ENCODE measurements at regions not wholly inside any gene's neighbourhood (a gene's known extent, or its start where the extent isn't known, plus 50 kb on each side); places are given as distances from the start of the nearest gene placed in this dataset.

GRCh38 chr6:103114582-103114981, 1721.1 kb downstream of the GRIK2 start (continued):
- TF ChIP-seq KDM1A (IDR thresholded peaks at IDR 0.05), result no peak

- Histone ChIP-seq H2AFZ (ENCODE audit: low read depth, low read length) (no peak overlapping the region), H3K4me3 (no peak overlapping the region), H3K36me3 (ENCODE audit: control insufficient read depth, insufficient read depth, low read length) (no peaks in the 10 kb centered on the region), H3K9me1 (ENCODE audit: control insufficient read depth, insufficient read depth, low read length) (no peaks in the 10 kb centered on the region), H3K79me2 (ENCODE audit: control insufficient read depth, insufficient read depth, low read length) (no peaks in the 10 kb centered on the region), H4K20me1 (replicated peaks; ENCODE audit: control insufficient read depth, insufficient read depth, low read length) (no peaks in the 10 kb centered on the region), H3K4me2 (ENCODE audit: insufficient read depth, low read length) (no peak overlapping the region), H3K27ac (ENCODE audit: extremely low read depth, low read depth, low read length) (no peak overlapping the region), H3K9ac (ENCODE audit: insufficient read depth in 1 of 2, low read depth in 2 of 2, low read length in 2 of 2) (no peak overlapping the region), H3K4me1 (replicated peaks in 1 of 2; ENCODE audit: control insufficient read depth in 2 of 2, insufficient read depth in 2 of 2, low read length in 2 of 2) (no peaks in the 10 kb centered on the region), H3K9me3 (replicated peaks; ENCODE audit: control insufficient read depth, insufficient read depth, low read depth, low read length) (no peaks in the 10 kb centered on the region), H3K27me3 (ENCODE audit: control insufficient read depth in 2 of 2, insufficient read depth in 2 of 2, low read length in 2 of 2) (no peaks in the 10 kb centered on the region)
- intact Hi-C loops (cut with micrococcal nuclease) (no loop called here), in situ Hi-C loops (cut with MboI) (no loop called here)
- 0% methylated on average over 1 of the region's 1 CpG for WGBS (ENCODE audit: insufficient coverage, low coverage, missing lambda C conversion rate)
- DNase-seq (ENCODE audit: extremely low read depth in 1 of 4, low spot score in 3 of 4), result no peak
- no peak for ATAC-seq
- ChIA-PET POLR2A (no interaction called here), CTCF (ENCODE audit: low intra/inter-chr PET ratio) (no interaction called here)
- FAIRE-seq, result no peak
- no peak for TF ChIP-seq POLR2AphosphoS2 (IDR thresholded peaks at IDR 0.05; ENCODE audit: low read length)
- TF ChIP-seq FOXK2 (conservative IDR thresholded peaks at IDR 0.05 in 1 of 2, IDR thresholded peaks at IDR 0.05 in 1 of 2; ENCODE audit: low read depth in 2 of 2), result no peak
- TF ChIP-seq HMGXB4 (CRISPR knock-in tag; IDR thresholded peaks at IDR 0.05), result no peak
- TF ChIP-seq HDAC6 (IDR thresholded peaks at IDR 0.05; ENCODE audit: low read depth, low read length), result no peak
- no TSS peak for BruUV-seq (replicated peaks)
Measured at GRCh38 chr6:103113416-103113815, 1719.9 kb downstream of the GRIK2 start.
